MM.1S (cell line): ENCODE measurements at regions not wholly inside any gene's neighbourhood (a gene's known extent, or its start where the extent isn't known, plus 50 kb on each side); places are given as distances from the start of the nearest gene placed in this dataset.

Source experiments
- DNase-seq: peaks from one replicate; pipeline ENCODE4 v3.0.0-alpha.2; 2015
- H2AFZ ChIP-seq: fragments of 300-600 bp; sonication (generic); 2 replicates; pipeline ENCODE4 v1.6.0; 2016; ENCODE audit warnings: antibody characterized with exemption, low read length
- H3F3A ChIP-seq: fragments of 300-600 bp; sonication (generic); 2 replicates; pipeline ENCODE4 v1.6.1; 2016; ENCODE audit warnings: mild to moderate bottlenecking, antibody characterized with exemption, low read length, moderate library complexity, mixed read lengths; ENCODE audit not compliant: insufficient read depth
- H3K27ac ChIP-seq: fragments of 300-600 bp; sonication (generic); 2 replicates; pipeline ENCODE4 v1.5.1; 2016; ENCODE audit warnings: mild to moderate bottlenecking, low read length
- H3K27me3 ChIP-seq: fragments of 300-600 bp; sonication (generic); replicated peaks from 2 replicates; pipeline ENCODE4 v1.6.0; 2016; ENCODE audit warnings: low read length; ENCODE audit not compliant: insufficient read depth
- H3K36me3 ChIP-seq: fragments of 300-600 bp; sonication (generic); replicated peaks from 2 replicates; pipeline ENCODE4 v1.6.1; 2016; ENCODE audit warnings: mild to moderate bottlenecking, low read length, mixed read lengths; ENCODE audit not compliant: insufficient read depth
- H3K4me1 ChIP-seq: fragments of 300-600 bp; sonication (generic); 2 replicates; pipeline ENCODE4 v1.6.1; 2016; ENCODE audit warnings: low read length, mixed read lengths
- H3K4me2 ChIP-seq: fragments of 300-600 bp; sonication (generic); 2 replicates; pipeline ENCODE4 v1.6.0; 2016; ENCODE audit warnings: low read depth, low read length
- H3K4me3 ChIP-seq: fragments of 300-600 bp; sonication (generic); 2 replicates; pipeline ENCODE4 v1.5.1; 2016; ENCODE audit warnings: low read length, mixed read lengths
- H3K79me2 ChIP-seq: fragments of 300-600 bp; sonication (generic); 2 replicates; pipeline ENCODE4 v1.6.1; 2016; ENCODE audit warnings: mixed run types, low read length, mixed read lengths
- H3K9ac ChIP-seq: fragments of 300-600 bp; sonication (generic); 2 replicates; pipeline ENCODE4 v1.6.1; 2016; ENCODE audit warnings: low read length, mixed read lengths
- H3K9me2 ChIP-seq: fragments of 300-600 bp; sonication (generic); replicated peaks from 2 replicates; pipeline ENCODE4 v1.6.1; 2016; ENCODE audit warnings: mild to moderate bottlenecking, low read length, mixed read lengths; ENCODE audit not compliant: insufficient read depth
- H3K9me3 ChIP-seq: fragments of 300-600 bp; sonication (generic); replicated peaks from 2 replicates; pipeline ENCODE4 v1.6.1; 2016; ENCODE audit warnings: mild to moderate bottlenecking, low read length, mixed read lengths; ENCODE audit not compliant: insufficient read depth
- H4K20me1 ChIP-seq: fragments of 300-600 bp; sonication (generic); 2 replicates; pipeline ENCODE4 v1.6.1; 2016; ENCODE audit warnings: mild to moderate bottlenecking, low read length, moderate library complexity, mixed read lengths; ENCODE audit not compliant: insufficient read depth
- EZH2 ChIP-seq: fragments of 300-600 bp; sonication (generic); optimal IDR thresholded peaks from 2 replicates; pipeline ENCODE3; 2017; ENCODE audit warnings: low read depth, mild to moderate bottlenecking, antibody characterized with exemption, low read length, mixed read lengths
- EZH2phosphoT487 ChIP-seq: fragments of 300-600 bp; sonication (generic); IDR thresholded peaks from 2 replicates; pipeline ENCODE4 v1.6.1; 2018; ENCODE audit warnings: antibody characterized with exemption, low read length
- TF ChIP-seq, protein P1 (sequence below): fragments of 300-600 bp; sonication (generic); IDR thresholded peaks from 2 replicates; pipeline ENCODE4 v1.5.1; 2016; ENCODE audit warnings: antibody characterized with exemption, low read length, mixed read lengths

DNA sequence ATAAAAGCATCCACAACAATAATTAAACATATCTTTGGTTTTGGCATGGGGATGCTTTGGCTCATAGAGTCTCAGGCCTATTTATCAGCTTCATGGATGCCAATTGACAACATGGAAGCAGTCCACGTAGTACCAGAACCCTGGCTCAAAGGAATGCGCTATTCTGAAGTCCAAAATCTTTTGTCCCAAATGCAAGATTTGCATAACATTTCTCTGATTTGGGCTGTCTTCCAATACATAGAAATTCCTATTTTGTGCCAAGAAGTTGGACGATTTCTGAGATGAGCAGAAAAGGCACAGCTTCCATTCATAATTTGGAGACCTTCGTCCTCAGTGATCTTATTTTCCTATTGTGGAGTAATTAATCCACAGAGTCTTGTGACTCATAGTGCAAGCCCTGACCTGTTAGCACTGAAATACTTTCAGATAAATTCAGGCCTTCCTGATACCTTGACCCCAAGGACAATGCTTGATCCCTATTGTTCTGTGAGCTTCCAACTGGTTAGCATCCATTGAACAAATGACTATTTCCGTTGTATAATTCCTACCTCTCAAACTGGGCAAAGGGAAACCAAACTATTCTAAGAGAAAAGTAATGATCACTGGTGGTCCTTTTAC is 78.4 kb upstream of the CDH11 start:
- Histone ChIP-seq H4K20me1 (no peaks in the 10 kb centered on the region), H3K9me2 (no peaks in the 10 kb centered on the region), H3K4me3 (no peak overlapping the region), H3K9ac (no peak overlapping the region), H3F3A (0 out of 2 replicates have a peak, but pooled peaks cover 3% of the 10 kb centered on the region), H3K4me2 (no peak overlapping the region), H3K27me3 (no peaks in the 10 kb centered on the region), H2AFZ (no peak overlapping the region), H3K27ac (no peak overlapping the region), H3K36me3 (no peaks in the 10 kb centered on the region), H3K4me1 (no peaks in the 10 kb centered on the region; the same call in 1 of the 2 replicates), H3K79me2 (no peaks in the 10 kb centered on the region), H3K9me3 (no peaks in the 10 kb centered on the region)
- no peak for DNase-seq
- TF ChIP-seq EZH2 = no peak
- TF ChIP-seq EZH2phosphoT487 = no peak
- TF ChIP-seq, protein P1, sequence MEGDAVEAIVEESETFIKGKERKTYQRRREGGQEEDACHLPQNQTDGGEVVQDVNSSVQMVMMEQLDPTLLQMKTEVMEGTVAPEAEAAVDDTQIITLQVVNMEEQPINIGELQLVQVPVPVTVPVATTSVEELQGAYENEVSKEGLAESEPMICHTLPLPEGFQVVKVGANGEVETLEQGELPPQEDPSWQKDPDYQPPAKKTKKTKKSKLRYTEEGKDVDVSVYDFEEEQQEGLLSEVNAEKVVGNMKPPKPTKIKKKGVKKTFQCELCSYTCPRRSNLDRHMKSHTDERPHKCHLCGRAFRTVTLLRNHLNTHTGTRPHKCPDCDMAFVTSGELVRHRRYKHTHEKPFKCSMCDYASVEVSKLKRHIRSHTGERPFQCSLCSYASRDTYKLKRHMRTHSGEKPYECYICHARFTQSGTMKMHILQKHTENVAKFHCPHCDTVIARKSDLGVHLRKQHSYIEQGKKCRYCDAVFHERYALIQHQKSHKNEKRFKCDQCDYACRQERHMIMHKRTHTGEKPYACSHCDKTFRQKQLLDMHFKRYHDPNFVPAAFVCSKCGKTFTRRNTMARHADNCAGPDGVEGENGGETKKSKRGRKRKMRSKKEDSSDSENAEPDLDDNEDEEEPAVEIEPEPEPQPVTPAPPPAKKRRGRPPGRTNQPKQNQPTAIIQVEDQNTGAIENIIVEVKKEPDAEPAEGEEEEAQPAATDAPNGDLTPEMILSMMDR = no peak

DNA sequence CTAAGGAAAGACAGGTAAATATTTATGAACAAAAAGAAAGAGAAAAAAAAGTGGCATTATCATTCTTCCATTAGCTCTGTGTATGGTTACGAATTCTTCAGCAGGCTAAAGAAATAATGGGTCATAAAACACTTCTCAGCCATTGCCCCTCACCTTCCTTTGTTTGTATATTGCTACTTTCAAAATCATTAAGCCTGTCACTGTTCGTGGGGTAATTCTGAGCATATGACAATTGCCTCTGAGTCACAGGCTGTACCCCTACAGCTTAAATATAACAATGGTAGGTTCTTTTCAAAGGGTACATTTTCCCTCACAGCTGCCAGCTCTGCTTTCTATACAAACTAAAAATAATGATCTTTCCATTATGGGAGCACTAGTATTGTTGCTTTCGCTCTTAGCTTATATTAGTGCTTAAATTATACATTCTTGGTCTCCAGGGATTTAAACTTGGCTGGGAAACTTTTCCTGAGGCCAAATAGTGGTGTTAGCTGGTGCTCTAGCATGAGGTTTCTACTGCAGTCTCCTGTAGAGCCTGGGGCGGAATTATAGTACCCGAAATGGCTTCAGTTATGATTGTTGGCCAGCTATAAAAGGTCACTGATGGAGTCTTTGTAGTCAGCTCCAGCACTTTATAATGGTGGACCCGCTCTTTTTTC is 74.7 kb upstream of the CDH11 start:
- H3K27ac ChIP-seq = no peak overlapping the region
- no peaks in the 10 kb centered on the region for H3K79me2 ChIP-seq
- no peaks in the 10 kb centered on the region; the same call in 1 of the 2 replicates for H3K4me1 ChIP-seq
- no peaks in the 10 kb centered on the region for H3K36me3 ChIP-seq
- H2AFZ ChIP-seq = no peak overlapping the region
- no peaks in the 10 kb centered on the region for H4K20me1 ChIP-seq
- H3K27me3 ChIP-seq = no peaks in the 10 kb centered on the region
- no peak for DNase-seq
- no peaks in the 10 kb centered on the region for H3K9me3 ChIP-seq
- TF ChIP-seq, protein P1 = no peak
- TF ChIP-seq EZH2 = no peak
- no peak for TF ChIP-seq EZH2phosphoT487
- no peak overlapping the region for H3K4me2 ChIP-seq
- no peak overlapping the region for H3K9ac ChIP-seq
- no peak overlapping the region for H3K4me3 ChIP-seq
- no peaks in the 10 kb centered on the region for H3K9me2 ChIP-seq
- H3F3A ChIP-seq = 0 out of 2 replicates have a peak, but pooled peaks cover 1% of the 10 kb centered on the region

DNA sequence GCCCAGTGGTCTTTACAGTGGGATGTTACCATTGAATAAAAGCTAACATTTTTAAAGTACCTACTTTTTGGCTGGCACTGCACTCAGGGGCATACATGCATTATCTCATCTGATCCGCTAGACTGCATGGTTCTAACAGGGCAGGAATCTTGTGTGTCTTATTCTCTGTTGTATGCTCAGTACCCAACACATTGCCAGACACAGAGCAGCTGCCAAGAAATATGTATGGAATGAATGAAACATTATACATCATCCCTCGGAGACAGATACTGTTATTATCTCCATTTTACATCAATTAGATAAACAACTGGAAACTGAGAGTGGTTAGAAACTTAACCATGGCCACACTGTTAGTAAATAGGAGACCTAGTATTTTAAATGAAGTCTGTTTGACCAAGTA is 74.1 kb upstream of the CDH11 start:
- H2AFZ ChIP-seq = no peak overlapping the region
- H3K4me1 ChIP-seq = no peaks in the 10 kb centered on the region; the same call in 1 of the 2 replicates
- TF ChIP-seq EZH2phosphoT487 = no peak
- TF ChIP-seq, protein P1 = no peak
- no peak for TF ChIP-seq EZH2
- H3F3A ChIP-seq = no peaks in the 10 kb centered on the region
- no peaks in the 10 kb centered on the region for H3K9me3 ChIP-seq
- no peak overlapping the region for H3K9ac ChIP-seq
- H4K20me1 ChIP-seq = no peaks in the 10 kb centered on the region
- H3K79me2 ChIP-seq = no peaks in the 10 kb centered on the region
- no peaks in the 10 kb centered on the region for H3K9me2 ChIP-seq
- H3K36me3 ChIP-seq = no peaks in the 10 kb centered on the region
- no peaks in the 10 kb centered on the region for H3K27me3 ChIP-seq
- no peak overlapping the region for H3K27ac ChIP-seq
- H3K4me2 ChIP-seq = no peak overlapping the region
- no peak overlapping the region for H3K4me3 ChIP-seq
- no peak for DNase-seq
